ENCODE measurements at regions not wholly inside any gene's neighbourhood (a gene's known extent, or its start where the extent isn't known, plus 50 kb on each side); places are given as distances from the start of the nearest gene placed in this dataset.
"Not testable (repeated sequence)": the region's sequence is repeated elsewhere in the genome, so short reads cannot be mapped to it uniquely, and the experiment has no call there.

GRCh38 chr3:152773633-152774032 is 61.3 kb upstream of the P2RY1 start:
- intact Hi-C loops (cut with micrococcal nuclease; ENCODE audit: unreplicated experiment) = no loop called here
- H3K27me3 Mint-ChIP-seq (ENCODE audit: unreplicated experiment) = no peaks in the 10 kb centered on the region
- CTCF ChIA-PET = no interaction called here
- H3K36me3 Mint-ChIP-seq (ENCODE audit: insufficient read depth, unreplicated experiment) = no peaks in the 10 kb centered on the region
- H3K9me3 Mint-ChIP-seq (ENCODE audit: low read depth, unreplicated experiment) = no peaks in the 10 kb centered on the region
- no TSS peak for BruUV-seq (replicated peaks)
- H3K4me1 Mint-ChIP-seq (ENCODE audit: low read depth, unreplicated experiment) = no peaks in the 10 kb centered on the region
- no peak for DNase-seq
- TF ChIP-seq CTCF (IDR thresholded peaks at IDR 0.05; ENCODE audit: unreplicated experiment) = no peak
- H3K27ac Mint-ChIP-seq (ENCODE audit: unreplicated experiment) = no peak overlapping the region
- H3K4me3 Mint-ChIP-seq (ENCODE audit: low read depth, unreplicated experiment) = no peak overlapping the region

DNA sequence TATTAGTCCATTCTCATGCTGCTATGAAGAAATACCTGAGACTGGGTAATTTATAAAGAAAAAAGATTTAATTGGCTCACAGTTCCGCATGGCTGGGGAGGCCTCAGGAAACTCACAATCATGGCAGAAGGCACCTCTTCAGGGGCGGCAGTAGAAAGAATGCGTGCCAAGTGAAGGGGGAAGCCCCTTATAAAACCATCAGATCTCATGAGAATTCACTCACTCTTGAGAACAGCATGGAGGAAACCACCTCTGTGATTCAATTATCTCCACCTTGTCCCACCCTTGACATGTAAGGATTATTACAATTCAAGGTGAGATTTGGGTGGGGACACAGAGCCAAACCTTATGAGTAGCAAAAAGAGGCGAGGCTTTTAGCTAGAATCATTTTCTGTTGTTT is 60.7 kb upstream of the P2RY1 start:
- H3K9me3 Mint-ChIP-seq (ENCODE audit: low read depth, unreplicated experiment); intact Hi-C loops (cut with micrococcal nuclease; ENCODE audit: unreplicated experiment); H3K36me3 Mint-ChIP-seq (ENCODE audit: insufficient read depth, unreplicated experiment); H3K4me3 Mint-ChIP-seq (ENCODE audit: low read depth, unreplicated experiment); H3K27ac Mint-ChIP-seq (ENCODE audit: unreplicated experiment); DNase-seq; BruUV-seq (replicated peaks); H3K4me1 Mint-ChIP-seq (ENCODE audit: low read depth, unreplicated experiment); CTCF ChIA-PET; H3K27me3 Mint-ChIP-seq (ENCODE audit: unreplicated experiment): not testable (repeated sequence)

- intact Hi-C loops (cut with micrococcal nuclease; ENCODE audit: unreplicated experiment) = no loop called here
- H3K4me3 Mint-ChIP-seq (ENCODE audit: low read depth, unreplicated experiment) = no peak overlapping the region
- TF ChIP-seq CTCF (IDR thresholded peaks at IDR 0.05; ENCODE audit: unreplicated experiment) = no peak
- no peak overlapping the region for H3K27ac Mint-ChIP-seq (ENCODE audit: unreplicated experiment)
- CTCF ChIA-PET = no interaction called here
- BruUV-seq (replicated peaks) = no TSS peak
- no peaks in the 10 kb centered on the region for H3K36me3 Mint-ChIP-seq (ENCODE audit: insufficient read depth, unreplicated experiment)
- no peaks in the 10 kb centered on the region for H3K27me3 Mint-ChIP-seq (ENCODE audit: unreplicated experiment)
- no peaks in the 10 kb centered on the region for H3K4me1 Mint-ChIP-seq (ENCODE audit: low read depth, unreplicated experiment)
- H3K9me3 Mint-ChIP-seq (ENCODE audit: low read depth, unreplicated experiment) = no peaks in the 10 kb centered on the region
- no peak for DNase-seq
Observed at GRCh38 chr3:152778022-152778421, 56.9 kb upstream of the P2RY1 start.

DNA sequence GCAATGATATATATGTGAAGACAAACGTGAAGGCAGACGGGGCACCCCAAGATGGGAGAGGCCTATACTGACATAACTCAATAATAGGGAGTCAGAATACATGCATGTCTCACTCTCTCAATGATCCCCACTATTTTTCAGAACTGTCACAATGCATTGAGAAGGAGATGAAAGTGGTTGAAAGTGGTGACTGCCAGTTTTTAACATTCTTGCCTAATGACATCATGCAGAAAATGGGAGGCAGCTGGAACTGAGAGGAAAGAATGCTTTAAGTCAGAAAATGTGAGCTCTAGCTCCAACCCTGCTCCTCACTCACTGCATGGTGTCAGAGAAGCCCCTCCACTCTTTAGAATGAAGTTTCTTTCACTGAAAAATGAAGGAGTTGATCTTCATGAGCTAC is 55.3 kb upstream of the P2RY1 start:
- CTCF ChIA-PET = interaction anchor here (0.9 kb wide), 1 partner anchor 10 kb away, joined by 3 read pairs; no protein-coding TSS in a partner anchor
- TF ChIP-seq CTCF (IDR thresholded peaks at IDR 0.05; ENCODE audit: unreplicated experiment) = no peak
- intact Hi-C loops (cut with micrococcal nuclease; ENCODE audit: unreplicated experiment) = no loop called here
- BruUV-seq (replicated peaks) = no TSS peak
- no peaks in the 10 kb centered on the region for H3K27me3 Mint-ChIP-seq (ENCODE audit: unreplicated experiment)
- no peak overlapping the region for H3K27ac Mint-ChIP-seq (ENCODE audit: unreplicated experiment)
- no peak for DNase-seq
- no peak overlapping the region for H3K4me3 Mint-ChIP-seq (ENCODE audit: low read depth, unreplicated experiment)
- H3K4me1 Mint-ChIP-seq (ENCODE audit: low read depth, unreplicated experiment) = no peaks in the 10 kb centered on the region
- H3K9me3 Mint-ChIP-seq (ENCODE audit: low read depth, unreplicated experiment) = no peaks in the 10 kb centered on the region
- H3K36me3 Mint-ChIP-seq (ENCODE audit: insufficient read depth, unreplicated experiment) = no peaks in the 10 kb centered on the region

- DNase-seq = no peak
- Mint-ChIP-seq H3K27ac (ENCODE audit: unreplicated experiment) (no peak overlapping the region), H3K27me3 (ENCODE audit: unreplicated experiment) (no peaks in the 10 kb centered on the region), H3K4me1 (ENCODE audit: low read depth, unreplicated experiment) (no peaks in the 10 kb centered on the region), H3K9me3 (ENCODE audit: low read depth, unreplicated experiment) (no peaks in the 10 kb centered on the region), H3K36me3 (ENCODE audit: insufficient read depth, unreplicated experiment) (no peaks in the 10 kb centered on the region), H3K4me3 (ENCODE audit: low read depth, unreplicated experiment) (no peak overlapping the region)
- BruUV-seq (replicated peaks) = no TSS peak
- intact Hi-C loops (cut with micrococcal nuclease; ENCODE audit: unreplicated experiment) = no loop called here
- CTCF ChIA-PET = no interaction called here
- TF ChIP-seq CTCF (IDR thresholded peaks at IDR 0.05; ENCODE audit: unreplicated experiment) = no peak
Observed at GRCh38 chr3:152780553-152780952, 54.4 kb upstream of the P2RY1 start.

All from Calu3 (cell line).